Spinal cord (tissue), 9 donors: ENCODE measurements at regions not wholly inside any gene's neighbourhood (a gene's known extent, or its start where the extent isn't known, plus 50 kb on each side); places are given as distances from the start of the nearest gene placed in this dataset.
"Not testable (repeated sequence)": the region's sequence is repeated elsewhere in the genome, so short reads cannot be mapped to it uniquely, and the experiment has no call there.

Source experiments
- DNase-seq, 6 donors: peaks; one replicate each; pipeline versions ENCODE4 v3.0.0 to v3.0.0-alpha.2; 2013 to 2015; ENCODE audit warnings: low spot score in 6 of 6, low read depth in 4 of 6
- H3K27ac ChIP-seq: one replicate; pipeline ENCODE4 v1.5.1; 2013; ENCODE audit warnings: low read depth, low read length, control low read depth
- H3K27me3 ChIP-seq: one replicate; pipeline ENCODE4 v1.6.1; 2013; ENCODE audit warnings: low read length; ENCODE audit not compliant: control insufficient read depth, insufficient read depth
- H3K36me3 ChIP-seq: one replicate; pipeline ENCODE4 v1.6.1; 2013; ENCODE audit warnings: low read length; ENCODE audit not compliant: control insufficient read depth, insufficient read depth
- H3K4me1 ChIP-seq: one replicate; pipeline ENCODE4 v1.6.1; 2013; ENCODE audit warnings: low read length; ENCODE audit not compliant: control insufficient read depth, insufficient read depth
- H3K4me3 ChIP-seq: one replicate; pipeline ENCODE4 v1.5.1; 2013; ENCODE audit warnings: low read depth, low read length, control low read depth
- H3K9me3 ChIP-seq: one replicate; pipeline ENCODE4 v1.6.1; 2013; ENCODE audit warnings: low read length; ENCODE audit not compliant: control insufficient read depth, insufficient read depth
- WGBS: methylation state at CpG from one replicate; pipeline ENCODE4 v1.1.5; 2013; ENCODE audit warnings: missing lambda C conversion rate; ENCODE audit not compliant: insufficient coverage; 5-methylcytosine and 5-hydroxymethylcytosine counted together
- donor health status: healthy.

DNA sequence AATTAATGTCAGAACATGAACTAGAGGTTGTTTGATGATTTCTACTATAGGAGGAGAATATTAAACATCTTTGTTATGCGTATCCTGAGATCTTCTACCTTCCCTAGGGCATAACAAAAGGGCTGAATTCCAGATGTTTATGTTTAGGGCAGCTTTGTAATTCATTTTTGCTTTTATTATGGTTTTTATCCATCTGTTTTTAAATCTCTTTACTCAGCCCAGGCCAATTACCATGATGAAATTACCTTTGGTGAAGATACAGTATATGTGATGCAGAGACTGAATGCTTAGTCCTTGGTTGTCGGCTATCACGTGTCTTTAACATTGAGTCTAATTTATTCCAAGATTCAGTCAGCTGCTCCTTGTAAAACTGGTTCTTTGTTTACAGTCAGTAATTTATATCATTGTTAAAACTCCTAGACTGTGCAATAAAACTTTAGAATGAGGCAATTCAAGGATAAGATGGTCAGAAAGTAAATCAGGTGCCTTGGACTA lies 176.9 kb downstream of the CTH start:
- Histone ChIP-seq H3K27me3 (no peaks in the 10 kb centered on the region), H3K9me3 (no peaks in the 10 kb centered on the region), H3K4me1 (no peaks in the 10 kb centered on the region), H3K4me3 (no peak overlapping the region), H3K36me3 (no peaks in the 10 kb centered on the region), H3K27ac (no peak overlapping the region)
- DNase-seq: peak in 1 of 6 donors; percentile 57
- no CpG with 5 or more reads among the region's 3 CpGs for WGBS

DNA sequence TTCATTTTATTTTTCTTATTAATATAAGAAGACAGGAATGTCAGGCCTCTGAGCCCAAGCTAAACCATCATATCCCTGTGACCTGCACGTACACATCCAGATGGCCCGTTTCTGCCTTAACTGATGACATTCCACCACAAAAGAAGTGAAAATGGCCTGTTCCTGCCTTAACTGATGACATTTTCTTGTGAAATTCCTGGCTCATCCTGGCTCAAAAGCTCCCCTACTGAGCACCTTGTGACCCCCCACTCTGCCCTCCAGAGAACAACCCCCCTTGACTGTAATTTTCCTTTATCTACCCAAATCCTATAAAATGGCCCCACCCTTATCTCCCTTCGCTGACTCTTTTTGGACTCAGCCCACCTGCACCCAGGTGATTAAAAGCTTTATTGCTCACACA lies 182.5 kb downstream of the CTH start:
- H3K36me3 ChIP-seq: not testable (repeated sequence)
- WGBS: 69% methylated on average over 3 of the region's 3 CpGs

DNA sequence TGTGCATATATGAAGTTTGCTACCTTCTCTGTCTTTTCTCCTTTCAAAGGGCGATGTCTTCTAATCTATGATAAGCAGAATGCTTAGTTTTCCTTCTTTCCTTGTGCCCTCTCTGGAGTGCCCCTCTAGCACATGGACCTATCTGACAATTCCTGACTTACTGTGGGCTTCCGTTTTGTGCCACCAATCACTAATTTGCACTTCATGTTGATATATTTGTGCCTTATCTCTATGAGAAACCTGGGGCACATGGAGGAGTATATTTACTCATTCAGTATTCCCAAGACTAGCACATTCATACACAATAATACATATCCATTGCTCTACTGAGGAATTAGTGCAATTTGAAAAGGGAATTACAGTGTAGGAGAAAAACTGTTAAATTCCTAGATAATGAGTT lies 197.7 kb downstream of the CTH start:
- Histone ChIP-seq H3K27ac (no peak overlapping the region), H3K9me3 (no peaks in the 10 kb centered on the region), H3K27me3 (no peaks in the 10 kb centered on the region), H3K36me3 (no peaks in the 10 kb centered on the region), H3K4me1 (no peaks in the 10 kb centered on the region), H3K4me3 (no peak overlapping the region)
- WGBS: no CpG with 5 or more reads among the region's 2 CpGs
- peak in 1 of 6 donors; percentile 29 for DNase-seq

More for the DNA sequence above, 182.5 kb downstream of the CTH start:
- H3K9me3 ChIP-seq, H3K27me3 ChIP-seq, DNase-seq, H3K27ac ChIP-seq, H3K4me3 ChIP-seq, H3K4me1 ChIP-seq: not testable (repeated sequence)

DNA sequence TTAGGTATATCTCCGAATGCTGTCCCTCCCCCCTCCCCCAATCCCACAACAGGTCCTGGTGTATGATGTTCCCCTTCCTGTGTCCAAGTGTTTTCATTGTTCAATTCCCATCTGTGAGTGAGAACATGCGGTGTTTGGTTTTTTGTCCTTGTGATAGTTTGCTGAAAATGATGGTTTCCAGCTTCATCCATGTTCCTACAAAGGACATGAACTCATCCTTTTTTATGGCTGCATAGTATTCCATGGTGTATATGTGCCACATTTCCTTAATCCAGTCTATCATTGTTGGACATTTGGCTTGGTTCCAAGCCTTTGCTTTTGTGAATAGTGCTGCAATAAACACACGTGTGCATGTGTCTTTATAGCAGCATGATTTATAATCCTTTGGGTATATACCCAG lies 199.1 kb downstream of the CTH start:
- no CpG with 5 or more reads among the region's 3 CpGs for WGBS

DNA sequence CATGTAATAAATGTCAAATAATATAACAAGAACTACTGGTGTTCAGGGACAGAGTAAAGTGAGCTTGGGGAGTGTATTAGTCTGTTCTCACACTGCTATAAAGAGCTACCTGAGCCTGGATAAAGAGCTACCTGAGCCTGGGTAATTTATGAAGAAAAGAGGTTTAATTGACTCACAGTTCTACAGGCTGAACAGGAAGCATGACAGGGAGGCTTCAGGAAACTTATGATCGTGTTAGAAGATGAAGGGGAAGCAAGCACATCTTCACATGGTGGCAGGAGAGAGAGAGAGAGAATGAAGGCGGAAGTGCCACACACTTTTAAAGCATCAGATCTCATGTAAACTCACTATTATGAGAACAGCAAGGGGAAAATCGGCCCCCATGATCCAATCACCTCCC lies 205.9 kb downstream of the CTH start:
- Histone ChIP-seq H3K36me3 (no peaks in the 10 kb centered on the region), H3K4me1 (no peaks in the 10 kb centered on the region), H3K4me3 (no peak overlapping the region), H3K9me3 (no peaks in the 10 kb centered on the region), H3K27ac (no peak overlapping the region), H3K27me3 (no peaks in the 10 kb centered on the region)
- no peak for DNase-seq
- 60% methylated on average over 1 of the region's 3 CpGs for WGBS

More for the DNA sequence above, 199.1 kb downstream of the CTH start:
- DNase-seq, H3K36me3 ChIP-seq, H3K4me3 ChIP-seq, H3K9me3 ChIP-seq, H3K27me3 ChIP-seq, H3K4me1 ChIP-seq, H3K27ac ChIP-seq: not testable (repeated sequence)

DNA sequence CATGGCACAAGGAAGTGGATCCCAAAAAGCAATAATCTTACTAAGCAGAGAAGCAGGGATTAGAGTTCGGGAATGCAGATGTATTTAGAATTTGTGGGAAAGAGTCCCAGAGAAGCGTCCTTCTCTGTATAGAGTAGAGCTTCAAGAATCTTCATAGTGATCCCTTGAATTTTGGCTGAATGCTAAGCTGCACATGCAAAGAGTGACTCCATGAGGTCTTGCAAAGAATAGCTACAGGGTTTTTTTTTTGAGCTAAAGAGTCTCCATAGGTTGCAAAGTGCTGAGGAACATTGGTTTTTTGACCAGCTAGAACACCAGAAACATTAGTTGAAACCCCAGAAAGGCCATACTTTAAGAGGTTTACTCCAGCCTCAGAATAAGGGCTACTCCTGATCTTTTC lies 206.7 kb downstream of the CTH start:
- Histone ChIP-seq H3K4me3 (no peak overlapping the region), H3K27ac (no peak overlapping the region), H3K36me3 (no peaks in the 10 kb centered on the region), H3K4me1 (no peaks in the 10 kb centered on the region), H3K27me3 (no peaks in the 10 kb centered on the region), H3K9me3 (no peaks in the 10 kb centered on the region)
- DNase-seq: no peak
- 71% methylated on average over 1 of the region's 2 CpGs for WGBS

DNA sequence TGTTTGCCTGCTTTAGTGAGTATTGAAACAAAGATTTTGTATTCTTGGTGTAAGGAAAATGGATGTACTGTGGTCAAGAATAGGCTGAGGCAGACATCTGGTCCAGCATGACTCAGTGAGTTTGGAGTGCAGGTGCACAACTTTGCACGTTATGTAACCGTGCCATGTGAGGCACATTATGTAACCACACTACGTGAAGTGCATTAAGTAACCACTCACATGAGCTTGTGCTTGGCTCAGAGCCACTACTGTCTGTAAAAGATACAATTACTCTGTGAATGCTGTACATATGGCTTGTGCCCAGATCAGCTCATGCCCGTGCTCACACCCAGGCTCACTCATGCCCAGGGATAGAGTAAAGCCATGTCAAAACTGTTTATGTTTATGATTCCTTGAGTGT lies 216.8 kb downstream of the CTH start:
- 49% methylated on average over 3 of the region's 4 CpGs for WGBS
- H3K36me3 ChIP-seq: no peaks in the 10 kb centered on the region
- H3K27me3 ChIP-seq: no peaks in the 10 kb centered on the region
- no peak overlapping the region for H3K27ac ChIP-seq
- no peaks in the 10 kb centered on the region for H3K9me3 ChIP-seq
- no peaks in the 10 kb centered on the region for H3K4me1 ChIP-seq
- DNase-seq: no peak
- H3K4me3 ChIP-seq: no peak overlapping the region

DNA sequence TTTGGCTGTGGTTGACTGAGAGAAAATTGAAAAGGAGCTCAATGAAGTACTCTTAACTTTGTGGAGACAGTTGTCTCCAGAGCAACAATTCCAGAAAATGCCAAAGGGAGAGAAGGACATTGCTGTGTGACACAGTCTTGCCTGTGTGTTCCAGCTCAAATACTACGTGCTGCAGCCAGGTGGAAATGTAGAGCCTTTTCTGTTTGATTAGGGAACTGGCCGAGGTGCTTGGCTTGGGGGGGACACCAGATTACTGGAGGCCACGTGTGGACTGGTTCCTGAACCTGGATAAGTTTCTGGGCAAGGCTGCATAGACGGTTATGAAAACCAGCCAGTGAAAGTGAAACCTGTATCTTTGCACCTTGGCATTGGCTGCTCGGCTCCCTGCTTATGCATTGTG lies 217.9 kb downstream of the CTH start:
- no peaks in the 10 kb centered on the region for H3K4me1 ChIP-seq

DNA sequence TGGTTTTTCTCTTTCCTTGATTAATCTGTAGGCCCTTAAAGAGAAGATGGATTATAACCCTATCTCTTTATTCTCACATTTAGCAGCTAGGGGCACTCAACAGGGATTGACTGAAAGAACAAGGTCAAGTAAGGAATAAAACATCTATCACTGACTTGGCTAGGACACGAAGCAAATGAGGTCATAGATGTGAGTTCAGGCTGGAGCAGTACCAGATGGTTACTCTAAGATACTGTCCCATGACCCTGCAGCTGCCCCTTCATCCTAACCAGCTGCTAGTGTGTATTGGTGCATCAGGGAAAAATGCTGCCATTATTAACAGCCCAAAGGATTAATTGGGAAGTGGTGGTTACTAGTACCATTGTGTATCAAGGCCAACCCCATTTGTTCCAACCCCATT lies 221.9 kb downstream of the CTH start:
- WGBS: 29% methylated on average over 1 of the region's 1 CpG
- no peaks in the 10 kb centered on the region for H3K4me1 ChIP-seq
- DNase-seq: no peak
- H3K9me3 ChIP-seq: no peaks in the 10 kb centered on the region
- no peaks in the 10 kb centered on the region for H3K36me3 ChIP-seq
- H3K27ac ChIP-seq: no peak overlapping the region
- no peak overlapping the region for H3K4me3 ChIP-seq
- H3K27me3 ChIP-seq: no peaks in the 10 kb centered on the region

More for the DNA sequence above, 217.9 kb downstream of the CTH start:
- no peak overlapping the region for H3K4me3 ChIP-seq
- 83% methylated on average over 5 of the region's 5 CpGs for WGBS
- H3K36me3 ChIP-seq: no peaks in the 10 kb centered on the region
- H3K27ac ChIP-seq: no peak overlapping the region
- no peak for DNase-seq
- H3K9me3 ChIP-seq: no peaks in the 10 kb centered on the region
- H3K27me3 ChIP-seq: no peaks in the 10 kb centered on the region

DNA sequence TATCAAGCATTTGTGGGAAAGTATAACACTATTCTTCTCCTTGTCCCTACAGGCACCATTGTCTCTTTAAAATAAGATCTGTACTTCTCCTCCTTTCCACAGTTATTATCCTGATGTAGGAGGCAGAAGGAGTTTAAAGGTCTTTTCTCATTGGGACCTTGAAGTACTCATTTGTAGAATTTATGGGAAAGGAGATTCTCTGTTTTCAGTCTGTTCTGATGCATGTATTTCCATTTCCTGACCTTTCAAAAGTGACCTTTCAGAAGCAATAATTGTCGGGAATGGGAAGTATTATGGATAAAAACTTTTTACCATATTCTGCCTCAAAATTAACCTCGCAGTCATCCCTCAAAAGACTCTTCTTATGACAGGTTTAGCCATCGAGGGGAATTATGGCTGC lies 224.8 kb downstream of the CTH start:
- H3K36me3 ChIP-seq: no peaks in the 10 kb centered on the region
- H3K4me1 ChIP-seq: no peaks in the 10 kb centered on the region
- no CpG with 5 or more reads among the region's 3 CpGs for WGBS
- no peaks in the 10 kb centered on the region for H3K9me3 ChIP-seq
- no peak overlapping the region for H3K27ac ChIP-seq
- no peak overlapping the region for H3K4me3 ChIP-seq
- no peak for DNase-seq
- H3K27me3 ChIP-seq: no peaks in the 10 kb centered on the region
